22Rv1 (cell line): ENCODE measurements at regions not wholly inside any gene's neighbourhood (a gene's known extent, or its start where the extent isn't known, plus 50 kb on each side); places are given as distances from the start of the nearest gene placed in this dataset.

Experiments
- CTCF ChIP-seq: fragments of 450-650 bp; IDR thresholded peaks from 2 replicates; pipeline ENCODE4 v1.5.1; 2017; ENCODE audit warnings: mild to moderate bottlenecking
- ZFX ChIP-seq: fragments of 450-650 bp; IDR thresholded peaks from 2 replicates; pipeline ENCODE4 v1.6.1; 2017; ENCODE audit warnings: antibody characterized with exemption, borderline replicate concordance

- no peak for TF ChIP-seq CTCF
- TF ChIP-seq ZFX = no peak
These were observed 51.7 kb upstream of the ST3GAL6 start for GRCh38 chr3:98711426-98711825.
